Fibroblast of lung (primary cell): ENCODE measurements at regions not wholly inside any gene's neighbourhood (a gene's known extent, or its start where the extent isn't known, plus 50 kb on each side); places are given as distances from the start of the nearest gene placed in this dataset.

Source experiments
- EZH2 ChIP-seq: IDR thresholded peaks from 2 replicates; pipeline ENCODE4 v1.5.1; 2012; ENCODE audit warnings: low read length, control low read depth, mild to moderate bottlenecking; ENCODE audit errors: missing control alignments
- TF ChIP-seq, protein P1 (sequence below), 2 donors: IDR thresholded peaks in 1 of 2; conservative IDR thresholded peaks in 1 of 2; 1 replicate in 1 of 2; 2 replicates in 1 of 2; pipeline ENCODE4 v1.5.1; 2011 to 2012; ENCODE audit warnings: low read length in 2 of 2, control low read depth in 1 of 2, inconsistent platforms in 1 of 2, low read depth in 1 of 2, mild to moderate bottlenecking in 1 of 2

DNA sequence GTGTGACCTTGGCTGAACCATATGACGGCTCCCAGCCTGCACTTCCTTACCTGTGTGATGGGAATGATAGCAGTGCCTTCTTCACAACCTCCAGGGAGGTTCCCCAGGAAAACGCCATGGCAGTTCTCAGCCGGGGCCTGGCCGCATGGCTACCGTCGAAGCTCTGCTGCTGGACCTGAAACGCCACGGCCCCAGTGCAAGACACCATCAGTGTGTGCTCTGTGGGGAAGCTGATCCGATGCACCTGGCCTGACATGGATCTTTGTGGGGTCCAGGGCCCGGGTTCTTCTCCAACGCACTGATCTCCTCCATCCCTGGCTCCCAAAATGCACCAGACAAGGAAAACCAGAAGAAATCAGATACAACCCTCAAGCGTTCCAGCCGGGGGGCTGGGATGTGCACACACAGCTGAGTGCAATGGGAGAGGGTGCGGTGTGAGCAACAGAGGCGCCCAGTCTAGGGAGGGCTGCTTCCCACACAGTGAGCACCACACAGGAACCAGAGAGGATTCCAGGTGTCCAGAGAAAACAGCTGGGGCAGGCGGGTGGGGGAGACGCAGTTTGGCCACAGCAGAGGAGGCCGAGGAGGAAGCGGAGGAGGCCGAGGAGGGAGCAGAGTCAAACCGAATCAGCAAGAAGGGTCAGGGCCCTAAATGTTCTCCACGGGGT is 54.3 kb upstream of the ZNF469 start:
- TF ChIP-seq, protein P1, sequence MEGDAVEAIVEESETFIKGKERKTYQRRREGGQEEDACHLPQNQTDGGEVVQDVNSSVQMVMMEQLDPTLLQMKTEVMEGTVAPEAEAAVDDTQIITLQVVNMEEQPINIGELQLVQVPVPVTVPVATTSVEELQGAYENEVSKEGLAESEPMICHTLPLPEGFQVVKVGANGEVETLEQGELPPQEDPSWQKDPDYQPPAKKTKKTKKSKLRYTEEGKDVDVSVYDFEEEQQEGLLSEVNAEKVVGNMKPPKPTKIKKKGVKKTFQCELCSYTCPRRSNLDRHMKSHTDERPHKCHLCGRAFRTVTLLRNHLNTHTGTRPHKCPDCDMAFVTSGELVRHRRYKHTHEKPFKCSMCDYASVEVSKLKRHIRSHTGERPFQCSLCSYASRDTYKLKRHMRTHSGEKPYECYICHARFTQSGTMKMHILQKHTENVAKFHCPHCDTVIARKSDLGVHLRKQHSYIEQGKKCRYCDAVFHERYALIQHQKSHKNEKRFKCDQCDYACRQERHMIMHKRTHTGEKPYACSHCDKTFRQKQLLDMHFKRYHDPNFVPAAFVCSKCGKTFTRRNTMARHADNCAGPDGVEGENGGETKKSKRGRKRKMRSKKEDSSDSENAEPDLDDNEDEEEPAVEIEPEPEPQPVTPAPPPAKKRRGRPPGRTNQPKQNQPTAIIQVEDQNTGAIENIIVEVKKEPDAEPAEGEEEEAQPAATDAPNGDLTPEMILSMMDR (conservative IDR thresholded peaks at IDR 0.05 in 1 of 2, IDR thresholded peaks at IDR 0.05 in 1 of 2; ENCODE audit: low read depth in 1 of 2, low read length in 2 of 2) = no peak
- no peak for TF ChIP-seq EZH2
